ENCODE measurements at regions not wholly inside any gene's neighbourhood (a gene's known extent, or its start where the extent isn't known, plus 50 kb on each side); places are given as distances from the start of the nearest gene placed in this dataset.
A peak's percentile ranks its signal among the peaks of the same experiment; 100 is the strongest.
"Not testable (repeated sequence)": the region's sequence is repeated elsewhere in the genome, so short reads cannot be mapped to it uniquely, and the experiment has no call there.

DNA sequence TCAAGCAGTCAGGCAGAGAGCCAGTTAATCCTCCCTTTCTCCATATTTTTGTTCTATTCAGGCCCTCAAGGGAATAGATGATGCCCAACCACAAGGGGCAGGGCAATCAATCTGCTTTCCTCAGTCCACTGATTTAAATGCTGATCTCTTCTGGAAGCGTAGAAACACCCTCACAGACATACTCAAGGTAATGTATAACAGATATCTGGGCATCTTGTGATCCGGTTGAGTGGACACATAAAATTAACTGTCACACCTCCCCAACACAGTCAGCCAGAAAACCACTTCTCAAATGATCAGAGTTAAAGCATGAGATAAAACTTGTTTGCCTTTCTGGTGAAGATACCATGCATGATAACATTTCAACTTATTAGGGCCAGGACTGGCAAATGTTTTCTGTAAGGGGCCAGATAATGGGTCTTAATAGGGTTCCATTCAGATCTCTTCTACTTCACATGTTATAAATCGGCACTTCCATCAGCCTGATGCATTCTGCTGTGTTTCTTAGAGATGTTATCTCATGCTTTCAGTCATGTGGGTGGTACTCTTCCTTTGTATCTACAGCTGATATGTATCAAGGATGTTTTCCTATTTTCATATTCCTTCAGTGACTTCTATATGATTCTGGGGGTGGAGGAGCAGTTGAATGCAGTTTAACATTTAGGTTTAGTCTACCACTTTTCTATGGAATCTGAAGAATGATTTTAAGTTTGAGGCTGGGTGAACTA is 58.9 kb upstream of the CNTLN start:
- Histone ChIP-seq H3K27ac (no peak overlapping the region), H3K36me3 (no peaks in the 10 kb centered on the region), H3K9me3 (no peaks in the 10 kb centered on the region), H3K4me3 (no peak overlapping the region), H3K27me3 (no peaks in the 10 kb centered on the region), H3K4me1 (no peaks in the 10 kb centered on the region)
- ATAC-seq (no peak), DNase-seq (no peak)
- intact Hi-C loops (cut with DNase I): no loop called here
- TF ChIP-seq, protein P1, sequence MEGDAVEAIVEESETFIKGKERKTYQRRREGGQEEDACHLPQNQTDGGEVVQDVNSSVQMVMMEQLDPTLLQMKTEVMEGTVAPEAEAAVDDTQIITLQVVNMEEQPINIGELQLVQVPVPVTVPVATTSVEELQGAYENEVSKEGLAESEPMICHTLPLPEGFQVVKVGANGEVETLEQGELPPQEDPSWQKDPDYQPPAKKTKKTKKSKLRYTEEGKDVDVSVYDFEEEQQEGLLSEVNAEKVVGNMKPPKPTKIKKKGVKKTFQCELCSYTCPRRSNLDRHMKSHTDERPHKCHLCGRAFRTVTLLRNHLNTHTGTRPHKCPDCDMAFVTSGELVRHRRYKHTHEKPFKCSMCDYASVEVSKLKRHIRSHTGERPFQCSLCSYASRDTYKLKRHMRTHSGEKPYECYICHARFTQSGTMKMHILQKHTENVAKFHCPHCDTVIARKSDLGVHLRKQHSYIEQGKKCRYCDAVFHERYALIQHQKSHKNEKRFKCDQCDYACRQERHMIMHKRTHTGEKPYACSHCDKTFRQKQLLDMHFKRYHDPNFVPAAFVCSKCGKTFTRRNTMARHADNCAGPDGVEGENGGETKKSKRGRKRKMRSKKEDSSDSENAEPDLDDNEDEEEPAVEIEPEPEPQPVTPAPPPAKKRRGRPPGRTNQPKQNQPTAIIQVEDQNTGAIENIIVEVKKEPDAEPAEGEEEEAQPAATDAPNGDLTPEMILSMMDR (IDR thresholded peaks at IDR 0.05): no peak
- TF ChIP-seq POLR2A (IDR thresholded peaks at IDR 0.05): no peak
- 73 to 81% (median 74%) methylated on average over 3 of the region's 3 CpGs for WGBS, 4 donors

DNA sequence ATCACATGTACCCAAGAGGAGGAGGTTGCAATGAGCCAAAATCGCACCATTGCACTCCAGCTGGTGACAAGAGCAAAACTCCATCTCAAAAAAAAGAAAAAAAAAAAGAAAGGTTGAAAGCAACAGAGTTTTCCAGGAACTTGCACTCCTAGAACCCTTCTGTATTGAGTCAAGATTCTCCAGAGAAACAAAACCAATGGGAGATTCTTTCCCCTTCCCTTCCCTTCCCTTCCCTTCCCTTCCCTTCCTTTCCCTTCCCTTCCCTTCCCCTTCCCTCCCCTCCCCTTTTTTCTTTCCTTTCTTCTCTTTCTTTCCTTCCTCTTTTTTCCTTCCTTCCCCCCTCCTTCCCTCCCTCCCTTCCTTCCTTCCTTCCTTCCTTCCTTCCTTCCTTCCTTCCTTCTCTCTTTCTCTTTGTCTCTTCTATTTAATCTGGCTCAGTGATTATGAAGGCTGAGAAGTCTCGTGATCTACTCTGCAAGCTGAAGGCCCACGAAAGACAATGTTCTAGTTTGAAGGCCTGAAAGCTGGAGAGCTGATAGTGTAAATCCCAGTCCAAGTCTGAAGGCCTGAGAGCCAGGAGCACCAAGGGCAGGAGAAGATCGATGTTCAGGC is 59.6 kb upstream of the CNTLN start:
- Histone ChIP-seq H3K36me3 (no peaks in the 10 kb centered on the region), H3K4me1 (no peaks in the 10 kb centered on the region), H3K9me3 (no peaks in the 10 kb centered on the region), H3K27ac (no peak overlapping the region), H3K4me3 (no peak overlapping the region), H3K27me3 (no peaks in the 10 kb centered on the region)
- 76 to 88% (median 82%) methylated on average over 4 of the region's 4 CpGs for WGBS, 4 donors
- TF ChIP-seq, protein P1 (IDR thresholded peaks at IDR 0.05): no peak
- no peak for TF ChIP-seq POLR2A (IDR thresholded peaks at IDR 0.05)
- intact Hi-C loops (cut with DNase I): no loop called here
- ATAC-seq (no peak), DNase-seq (no peak)

DNA sequence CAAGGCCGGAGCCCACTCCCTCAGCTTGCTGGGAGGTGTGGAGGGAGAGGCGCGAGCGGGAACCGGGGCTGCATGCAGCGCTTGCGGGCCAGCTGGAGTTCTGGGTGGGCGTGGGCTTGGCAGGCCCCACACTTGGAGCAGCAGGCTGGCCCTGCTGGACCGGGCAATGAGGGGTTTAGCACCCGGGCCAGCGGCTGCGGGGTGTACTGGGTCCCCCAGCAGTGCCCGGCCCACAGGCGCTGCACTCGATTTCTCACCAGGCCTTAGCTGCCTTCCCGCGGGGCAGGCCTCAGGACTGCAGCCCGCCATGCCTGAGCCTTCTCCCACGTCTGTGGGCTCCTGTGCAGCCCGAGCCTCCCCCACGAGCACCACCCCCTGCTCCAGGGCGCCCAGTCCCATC is 62.3 kb upstream of the CNTLN start:
- H3K4me1 ChIP-seq; H3K27ac ChIP-seq; H3K27me3 ChIP-seq; intact Hi-C loops (cut with DNase I); H3K4me3 ChIP-seq; ATAC-seq; H3K9me3 ChIP-seq; H3K36me3 ChIP-seq; DNase-seq: not testable (repeated sequence)
- 83 to 94% (median 94%) methylated on average over 4 to 22 of the region's 22 CpGs for WGBS, 4 donors

DNA sequence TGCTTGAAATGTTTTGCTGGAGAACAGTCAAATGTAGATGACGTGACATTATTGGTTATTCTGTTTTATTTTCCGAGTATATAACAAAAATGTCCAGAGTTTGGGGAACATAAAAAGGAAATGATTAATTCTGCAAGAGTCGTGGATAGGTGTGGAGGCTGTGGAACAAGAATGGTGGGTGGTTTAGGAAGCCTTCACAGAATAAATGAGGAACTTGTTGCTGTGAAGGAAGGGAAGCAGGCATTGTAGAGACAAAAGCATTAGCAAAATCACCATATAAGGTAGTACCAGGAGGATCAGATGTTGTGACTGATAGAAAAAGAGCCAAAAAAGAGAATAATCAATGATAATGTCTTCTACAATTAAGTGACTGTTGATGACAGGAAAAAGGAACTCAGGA is 66.2 kb upstream of the CNTLN start:
- H3K9me3 ChIP-seq: no peaks in the 10 kb centered on the region
- TF ChIP-seq, protein P1 (IDR thresholded peaks at IDR 0.05): no peak
- WGBS, 4 donors: 68 to 73% (median 72%) methylated on average over 3 of the region's 3 CpGs
- no peak overlapping the region for H3K4me3 ChIP-seq
- H3K4me1 ChIP-seq: no peaks in the 10 kb centered on the region
- intact Hi-C loops (cut with DNase I): no loop called here
- H3K36me3 ChIP-seq: no peaks in the 10 kb centered on the region
- no peak for ATAC-seq
- H3K27ac ChIP-seq: no peak overlapping the region
- no peaks in the 10 kb centered on the region for H3K27me3 ChIP-seq
- no peak for DNase-seq

DNA sequence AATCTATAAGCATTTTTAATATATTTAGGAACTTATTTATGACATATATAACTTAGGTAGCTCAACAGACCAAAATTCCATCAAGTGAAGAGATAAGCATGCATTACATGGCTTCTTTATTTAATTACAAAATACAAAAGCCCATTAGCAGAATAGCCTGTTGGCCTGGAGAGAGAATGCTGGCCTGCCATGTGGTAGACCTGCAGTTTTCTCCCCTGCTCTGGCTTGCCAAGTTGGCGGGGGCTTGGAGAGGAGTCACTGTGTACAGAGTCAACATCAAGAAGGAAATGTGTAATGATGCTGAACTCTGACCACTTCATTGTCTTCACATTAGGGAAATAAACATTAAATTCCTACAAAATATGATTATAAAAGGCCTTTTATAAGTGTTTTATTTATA is 69.8 kb upstream of the CNTLN start:
- H3K36me3 ChIP-seq: no peaks in the 10 kb centered on the region
- ATAC-seq (peak in 1 of 4 donors; percentile 47), DNase-seq (no peak)
- H3K9me3 ChIP-seq: no peaks in the 10 kb centered on the region
- no peak overlapping the region for H3K4me3 ChIP-seq
- intact Hi-C loops (cut with DNase I): no loop called here
- no peak overlapping the region for H3K27ac ChIP-seq
- WGBS, 4 donors: 63 to 87% (median 72%) methylated on average over 1 of the region's 1 CpG
- TF ChIP-seq POLR2A (IDR thresholded peaks at IDR 0.05): no peak
- TF ChIP-seq, protein P1 (IDR thresholded peaks at IDR 0.05): no peak
- no peaks in the 10 kb centered on the region for H3K27me3 ChIP-seq
- H3K4me1 ChIP-seq: no peaks in the 10 kb centered on the region

Measured in heart left ventricle (tissue), 16 donors.